ENCODE measurements at regions not wholly inside any gene's neighbourhood (a gene's known extent, or its start where the extent isn't known, plus 50 kb on each side); places are given as distances from the start of the nearest gene placed in this dataset.

GRCh38 chr2:41400088-41400665, 647.6 kb upstream of the PKDCC start:
- Histone ChIP-seq H3K4me1 (no peaks in the 10 kb centered on the region), H3K9me3 (no peaks in the 10 kb centered on the region), H3K36me3 (no peaks in the 10 kb centered on the region), H3K27me3 (no peaks in the 10 kb centered on the region), H3K27ac (no peak overlapping the region), H3K4me3 (no peak overlapping the region)
- WGBS (ENCODE audit: insufficient coverage, low coverage, low lambda C conversion rate, missing lambda C conversion rate), result 27% methylated on average over 6 of the region's 6 CpGs
- TF ChIP-seq CTCF (IDR thresholded peaks at IDR 0.05) (peak in 1 of 4 donors; percentile 5), POLR2A (IDR thresholded peaks at IDR 0.05) (no peak)
- DNase-seq (no peak), ATAC-seq (no peak)
- intact Hi-C loops (cut with DNase I), result no loop called here

- 35% methylated on average over 2 of the region's 2 CpGs for WGBS (ENCODE audit: insufficient coverage, low coverage, low lambda C conversion rate, missing lambda C conversion rate)
Observed at GRCh38 chr2:41405441-41405840, 642.4 kb upstream of the PKDCC start.

GRCh38 chr2:41409328-41409727, 638.5 kb upstream of the PKDCC start:
- Histone ChIP-seq H3K9me3 (no peaks in the 10 kb centered on the region), H3K4me3 (no peak overlapping the region), H3K4me1 (no peaks in the 10 kb centered on the region), H3K27ac (no peak overlapping the region), H3K27me3 (no peaks in the 10 kb centered on the region), H3K36me3 (no peaks in the 10 kb centered on the region)
- intact Hi-C loops (cut with DNase I), result no loop called here
- ATAC-seq (no peak), DNase-seq (no peak)
- TF ChIP-seq CTCF (IDR thresholded peaks at IDR 0.05) (no peak), POLR2A (IDR thresholded peaks at IDR 0.05) (no peak)
- 42% methylated on average over 4 of the region's 4 CpGs for WGBS (ENCODE audit: insufficient coverage, low coverage, low lambda C conversion rate, missing lambda C conversion rate)

More at GRCh38 chr2:41405441-41405840, 642.4 kb upstream of the PKDCC start:
- DNase-seq, result no peak
- Histone ChIP-seq H3K27me3 (no peaks in the 10 kb centered on the region), H3K27ac (no peak overlapping the region), H3K9me3 (no peaks in the 10 kb centered on the region), H3K4me1 (no peaks in the 10 kb centered on the region), H3K4me3 (no peak overlapping the region), H3K36me3 (no peaks in the 10 kb centered on the region)
- intact Hi-C loops (cut with DNase I), result no loop called here
- no peak for TF ChIP-seq CTCF (IDR thresholded peaks at IDR 0.05)
- TF ChIP-seq POLR2A (IDR thresholded peaks at IDR 0.05), result no peak
- ATAC-seq, result no peak

- intact Hi-C loops (cut with DNase I), result no loop called here
- DNase-seq (no peak), ATAC-seq (no peak)
- no peaks in the 10 kb centered on the region for H3K27me3 ChIP-seq
- no peak overlapping the region for H3K27ac ChIP-seq
- WGBS (ENCODE audit: insufficient coverage, low coverage, low lambda C conversion rate, missing lambda C conversion rate), result 67% methylated on average over 3 of the region's 3 CpGs
- TF ChIP-seq POLR2A (IDR thresholded peaks at IDR 0.05) (no peak), CTCF (IDR thresholded peaks at IDR 0.05) (no peak)
- H3K36me3 ChIP-seq, result no peaks in the 10 kb centered on the region
- H3K4me3 ChIP-seq, result no peak overlapping the region
- no peaks in the 10 kb centered on the region for H3K4me1 ChIP-seq
- H3K9me3 ChIP-seq, result no peaks in the 10 kb centered on the region
Observed at GRCh38 chr2:41410011-41410410, 637.8 kb upstream of the PKDCC start.
